HG03159 (cell line): ENCODE measurements at regions not wholly inside any gene's neighbourhood (a gene's known extent, or its start where the extent isn't known, plus 50 kb on each side); places are given as distances from the start of the nearest gene placed in this dataset.
"Not testable (repeated sequence)": the region's sequence is repeated elsewhere in the genome, so short reads cannot be mapped to it uniquely, and the experiment has no call there.

ENCODE experiments used
- ATAC-seq: cut with Tn5 transposase; IDR thresholded peaks from one replicate; pipeline ENCODE4 v1.9.1; 2021; ENCODE audit warnings: mild to moderate bottlenecking, moderate library complexity; ENCODE audit not compliant: unreplicated experiment

GRCh38 chr21:35512346-35512745, 463.2 kb upstream of the RUNX1 start:
- ATAC-seq = no peak

DNA sequence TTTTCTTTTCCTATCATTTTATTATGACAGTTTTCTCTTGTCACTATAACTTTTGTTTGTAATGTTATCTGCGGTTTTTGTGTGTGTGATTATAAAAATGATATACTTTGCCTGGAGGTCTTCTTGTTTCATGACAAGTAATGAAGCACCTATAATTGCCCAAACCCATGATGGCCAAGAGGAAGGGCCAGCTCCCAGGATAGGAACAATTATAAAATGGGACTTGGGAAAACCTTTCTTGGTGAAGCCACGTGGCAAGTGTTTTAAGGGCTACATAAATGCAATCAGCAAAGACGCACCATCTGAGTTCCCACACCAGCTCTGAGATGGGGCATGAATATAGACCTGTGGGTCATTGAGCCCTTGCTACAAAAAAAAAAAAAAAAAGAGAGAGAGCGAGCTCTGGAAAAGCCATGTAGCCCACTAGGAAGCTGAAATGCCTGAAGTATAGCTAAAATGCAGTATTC, 462.6 kb upstream of the RUNX1 start:
- ATAC-seq = no peak

DNA sequence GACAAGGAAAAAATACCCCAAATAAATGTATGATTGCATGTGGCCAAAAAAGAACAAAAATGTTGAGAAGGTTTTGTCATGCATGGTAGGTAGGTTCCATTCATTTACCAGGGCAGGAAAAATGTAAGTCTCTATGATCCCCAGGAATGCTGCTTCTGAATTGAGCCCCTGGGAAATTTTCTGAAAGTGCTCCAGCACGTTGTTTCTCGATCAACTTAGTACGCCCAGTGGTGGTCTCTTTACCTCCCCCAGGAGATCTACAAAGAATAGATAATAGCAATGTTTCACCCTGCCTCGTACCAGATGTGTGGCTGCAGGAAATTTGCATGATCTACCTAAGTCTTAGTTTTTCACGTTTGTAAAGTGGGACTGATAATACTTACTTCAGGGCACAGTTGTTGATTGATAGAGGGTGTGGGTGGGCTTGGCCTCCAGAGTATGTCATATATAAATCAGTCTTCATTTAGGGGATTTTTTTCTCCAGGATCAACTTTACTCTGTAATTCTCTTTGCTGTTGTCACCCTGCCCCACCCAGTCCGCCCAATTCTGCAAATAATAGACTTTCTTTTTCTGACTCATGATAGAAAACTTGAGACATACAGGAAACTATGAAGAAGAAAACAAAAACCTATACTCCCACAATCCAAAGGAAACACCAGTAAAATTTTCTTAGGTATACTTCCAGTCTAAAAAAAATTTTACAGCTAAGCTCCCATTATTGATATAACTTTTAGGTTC, 462.0 kb upstream of the RUNX1 start:
- ATAC-seq = no peak

DNA sequence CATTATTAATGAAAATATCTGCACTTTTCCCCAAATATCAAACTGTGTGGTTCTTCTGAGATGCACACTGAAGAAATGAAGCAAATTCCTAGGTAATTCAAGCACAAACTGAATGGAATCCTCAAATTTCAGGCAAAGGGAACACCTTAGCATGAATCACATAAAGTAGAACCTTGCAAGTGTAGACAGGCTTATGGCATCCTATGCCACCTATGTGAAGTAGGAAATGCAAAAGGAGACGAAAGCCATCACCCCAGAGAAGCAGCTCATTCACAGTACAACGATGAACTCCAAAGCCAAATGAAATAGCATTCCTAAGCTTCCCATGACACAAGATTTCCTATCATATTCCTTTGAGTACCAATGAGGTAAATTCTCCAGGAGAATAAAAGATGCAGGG, 461.2 kb upstream of the RUNX1 start:
- ATAC-seq = no peak

DNA sequence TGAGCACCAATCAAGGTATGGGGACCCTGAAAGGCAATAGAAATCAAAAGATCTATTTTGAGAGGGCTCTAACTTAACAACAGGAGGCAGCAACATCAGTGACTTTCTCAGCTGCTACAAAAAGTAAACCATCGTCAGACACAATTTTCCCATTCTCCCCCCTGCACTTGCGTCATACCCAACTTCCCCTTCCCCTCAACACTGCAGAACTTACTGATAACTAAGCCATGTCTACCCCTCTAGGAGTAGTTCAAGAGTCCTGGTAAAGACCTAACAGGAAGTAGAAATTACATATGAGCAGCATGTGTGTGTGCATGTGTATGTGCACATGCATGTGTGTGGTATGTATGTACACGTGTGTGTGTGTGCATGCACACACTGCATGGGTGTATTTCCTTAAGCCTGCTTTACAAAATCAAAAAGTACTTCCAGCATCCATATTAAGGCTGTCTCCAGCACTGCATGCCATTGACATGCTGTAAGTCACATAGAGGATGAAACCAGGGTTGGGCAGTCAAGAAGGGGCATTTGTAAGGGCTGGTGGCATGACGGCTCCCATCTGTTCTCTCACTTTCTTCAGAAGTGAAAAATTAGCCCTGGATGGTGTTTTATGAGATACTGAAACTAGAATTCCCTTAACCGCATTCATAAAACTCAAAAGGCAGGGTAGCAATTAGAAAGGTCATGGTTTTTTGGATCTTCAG, 460.1 kb upstream of the RUNX1 start:
- no peak for ATAC-seq

GRCh38 chr21:35508139-35508888, 459.2 kb upstream of the RUNX1 start:
- ATAC-seq = no peak

DNA sequence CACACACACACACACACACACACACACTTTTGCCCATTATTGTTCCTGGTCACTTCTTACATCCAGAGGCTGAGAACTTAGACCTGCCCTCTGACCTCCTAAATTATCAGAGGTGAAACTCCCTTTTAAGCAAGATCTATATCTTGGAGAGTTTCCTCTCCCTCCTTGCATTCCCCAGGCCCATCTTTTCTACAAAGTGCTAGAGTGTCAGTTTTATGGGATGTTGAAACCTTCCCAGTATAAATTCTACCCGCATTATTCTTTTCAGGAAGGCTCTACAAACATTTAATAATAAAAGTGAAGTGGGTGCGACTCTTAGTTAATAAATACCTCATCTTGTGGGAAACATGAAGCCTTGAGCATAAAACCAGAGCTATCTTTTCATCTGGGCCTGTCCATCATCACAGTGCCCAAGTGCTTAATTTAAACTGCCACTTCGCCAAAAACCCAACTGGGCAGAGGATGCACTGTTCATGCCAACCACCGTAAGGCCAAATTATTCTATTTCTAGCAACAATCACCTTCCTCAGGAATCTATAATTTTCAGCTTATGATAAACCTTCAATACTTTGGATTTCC, 458.2 kb upstream of the RUNX1 start:
- ATAC-seq = no peak

GRCh38 chr21:35506771-35507170, 457.7 kb upstream of the RUNX1 start:
- no peak for ATAC-seq

DNA sequence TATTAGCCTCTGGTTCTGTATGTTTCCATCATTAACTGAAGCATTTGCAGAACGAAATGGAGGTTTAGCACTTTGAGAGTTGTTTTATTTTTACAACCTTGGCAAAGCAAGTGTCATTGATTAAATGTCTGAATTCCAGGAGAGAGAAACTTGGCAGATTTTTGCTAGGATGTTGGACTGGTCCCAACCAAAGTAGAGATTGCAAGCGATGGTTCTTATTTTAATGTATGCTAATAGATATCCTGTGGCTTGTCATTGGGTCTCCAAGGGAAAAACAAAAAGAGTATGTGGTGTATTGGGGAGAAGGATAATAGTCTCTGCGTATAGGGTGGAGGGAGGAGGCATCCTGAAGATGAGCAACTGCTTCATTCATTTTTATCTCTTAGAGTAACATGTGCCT, 457.2 kb upstream of the RUNX1 start:
- ATAC-seq = no peak

DNA sequence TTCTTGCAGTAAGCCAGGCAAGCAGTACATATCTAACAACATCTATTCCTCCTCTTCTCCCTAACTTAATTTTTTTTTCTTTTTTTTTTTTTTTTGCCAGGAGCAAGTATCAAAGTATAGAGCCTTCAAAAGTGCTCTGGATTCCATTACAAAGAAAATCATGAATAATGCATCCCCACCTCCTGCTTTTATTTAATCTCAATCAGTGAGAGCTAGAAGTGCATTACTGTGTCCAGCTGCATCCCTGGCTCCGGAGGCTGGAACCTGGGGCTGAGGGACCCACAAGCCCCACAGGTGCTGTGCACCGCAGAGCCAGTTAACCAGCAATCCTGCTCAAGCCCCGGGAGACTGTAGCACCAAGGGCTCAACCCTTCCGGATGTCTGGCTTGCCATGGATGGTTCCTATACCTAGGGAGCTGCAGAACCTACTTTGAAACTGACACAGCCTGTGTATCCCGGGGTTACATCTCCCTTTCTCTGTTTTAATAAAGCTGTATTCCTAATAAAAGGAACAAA, 455.9 kb upstream of the RUNX1 start:
- no peak for ATAC-seq

DNA sequence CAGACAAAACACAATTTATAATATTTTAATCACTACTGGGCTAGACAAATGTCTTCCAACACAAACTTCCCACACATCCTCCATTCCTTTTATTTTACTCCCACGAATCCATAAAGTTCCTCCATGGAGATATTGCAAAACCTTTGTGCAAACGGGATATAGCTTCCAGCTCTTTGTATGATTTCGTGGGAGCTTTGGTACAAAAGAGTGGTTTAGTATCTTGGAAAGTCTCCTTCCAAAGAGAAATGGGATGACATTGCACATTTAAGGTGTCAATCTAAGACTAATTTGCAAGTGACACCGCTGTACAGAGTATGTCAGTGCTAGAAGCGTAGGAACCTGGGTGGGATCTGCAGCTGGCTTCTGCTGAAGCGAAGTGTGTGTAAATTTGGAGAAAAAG, 455.2 kb upstream of the RUNX1 start:
- ATAC-seq = no peak

DNA sequence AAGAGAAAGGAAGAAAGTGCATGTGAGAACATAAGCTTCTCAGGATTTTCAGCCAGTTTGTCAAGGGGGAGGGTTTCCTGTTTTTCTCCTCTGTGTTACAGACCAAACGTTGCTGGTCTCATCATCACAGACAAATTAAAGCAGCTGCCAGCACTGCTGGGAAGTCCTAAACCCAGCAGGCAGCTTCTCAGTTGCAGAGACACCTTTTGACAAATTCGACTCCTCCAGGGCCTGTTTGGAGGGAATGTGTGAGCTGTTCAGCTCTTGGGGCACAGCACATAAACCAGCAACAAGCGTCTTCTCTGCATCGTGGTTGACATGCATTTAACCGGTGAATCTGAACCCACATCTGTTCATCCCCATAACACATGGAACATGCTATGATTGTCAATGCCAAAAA, 454.6 kb upstream of the RUNX1 start:
- no peak for ATAC-seq

DNA sequence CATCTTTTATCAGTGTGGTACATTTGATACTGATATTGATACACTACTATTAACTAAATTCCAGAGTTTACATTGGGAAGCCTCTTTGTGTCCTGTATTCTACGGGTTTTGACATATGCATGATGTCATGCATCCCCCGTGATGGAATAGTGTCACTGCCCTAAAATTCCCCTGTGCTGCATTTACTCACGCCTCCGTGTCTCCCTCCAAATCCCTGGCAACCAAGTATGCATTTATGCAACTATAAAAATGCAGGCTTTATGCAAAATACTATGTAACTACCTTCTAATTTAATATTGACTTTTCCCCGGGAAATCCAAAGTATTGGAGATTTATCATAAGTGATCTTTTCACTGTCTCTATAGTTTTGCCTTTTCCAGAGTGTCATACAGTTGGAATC, 453.7 kb upstream of the RUNX1 start:
- ATAC-seq = no peak

DNA sequence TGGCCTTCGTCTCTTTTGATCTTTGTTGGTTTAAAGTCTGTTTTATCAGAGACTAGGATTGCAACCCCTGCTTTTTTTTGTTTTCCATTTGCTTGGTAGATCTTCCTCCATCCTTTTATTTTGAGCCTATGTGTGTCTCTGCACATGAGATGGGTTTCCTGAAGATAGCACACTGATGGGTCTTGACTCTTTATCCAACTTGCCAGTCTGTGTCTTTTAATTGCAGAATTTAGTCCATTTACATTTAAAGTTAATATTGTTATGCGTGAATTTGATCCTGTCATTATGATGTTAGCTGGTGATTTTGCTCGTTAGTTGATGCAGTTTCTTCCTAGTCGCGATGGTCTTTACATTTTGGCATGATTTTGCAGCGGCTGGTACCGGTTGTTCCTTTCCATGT, 448.4 kb upstream of the RUNX1 start:
- not testable (repeated sequence) for ATAC-seq

GRCh38 chr21:35491920-35492678, 443.0 kb upstream of the RUNX1 start:
- no peak for ATAC-seq

GRCh38 chr21:35491114-35491513, 442.0 kb upstream of the RUNX1 start:
- ATAC-seq = no peak

GRCh38 chr21:35489389-35489980, 440.4 kb upstream of the RUNX1 start:
- no peak for ATAC-seq

GRCh38 chr21:35488946-35489345, 439.8 kb upstream of the RUNX1 start:
- ATAC-seq = no peak

DNA sequence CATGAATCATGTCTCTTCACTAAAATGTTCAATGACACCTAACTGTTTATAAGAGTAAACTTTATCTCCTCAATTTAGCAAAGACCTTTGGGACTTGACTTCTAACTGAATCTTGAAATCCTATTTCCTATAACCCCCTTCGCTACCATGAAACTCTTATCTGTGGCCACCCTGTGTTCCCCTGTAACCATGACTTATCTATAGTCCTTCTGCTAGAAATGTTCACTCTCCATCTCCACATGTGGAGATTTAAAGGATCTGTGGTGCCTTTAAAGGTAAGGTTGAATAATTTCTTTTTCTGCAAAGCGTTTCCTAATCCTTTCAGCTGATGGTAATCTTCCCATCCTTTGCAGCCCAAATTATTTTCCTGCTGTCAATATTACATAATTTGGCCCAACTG, 436.3 kb upstream of the RUNX1 start:
- ATAC-seq = no peak

DNA sequence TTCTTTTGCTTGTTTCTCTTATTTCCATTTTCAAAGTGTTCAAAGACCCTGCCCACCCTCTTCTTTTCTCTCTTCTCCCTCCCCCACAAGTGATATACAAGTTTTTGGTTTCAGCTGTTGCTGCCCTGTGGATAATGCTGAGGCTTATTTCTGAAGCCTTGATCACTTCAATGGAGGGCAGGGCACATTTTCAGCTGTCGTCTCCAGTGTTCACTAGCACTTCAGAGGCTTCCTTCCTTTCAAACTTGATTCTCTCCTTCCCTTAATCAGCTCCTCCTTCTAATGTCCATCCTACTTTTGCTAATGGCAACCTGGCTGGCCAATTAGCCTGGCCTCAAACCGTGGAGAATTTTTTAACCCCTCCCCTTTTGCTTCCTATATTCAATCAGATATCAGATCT, 435.7 kb upstream of the RUNX1 start:
- ATAC-seq = no peak
